ENCODE measurements at regions not wholly inside any gene's neighbourhood (a gene's known extent, or its start where the extent isn't known, plus 50 kb on each side); places are given as distances from the start of the nearest gene placed in this dataset.

DNA sequence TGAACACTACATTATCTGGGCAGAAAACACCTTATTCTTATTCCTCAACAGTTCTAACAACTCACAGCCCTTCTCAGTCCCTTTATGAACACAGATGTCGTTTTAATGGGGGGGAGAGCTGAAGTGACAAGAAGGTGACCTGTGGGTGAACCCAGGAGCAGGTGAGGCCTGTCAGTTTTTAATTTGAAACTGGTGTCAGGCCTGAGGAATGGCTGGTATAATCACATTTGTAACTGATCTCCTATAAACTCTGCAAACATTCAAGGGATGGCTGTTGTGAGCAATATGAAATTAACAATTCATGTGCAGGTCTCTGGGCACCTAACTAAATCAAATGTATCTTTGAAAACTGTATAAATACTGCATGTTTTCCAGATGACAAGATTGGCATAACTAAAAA lies 362.1 kb upstream of the NR5A2 start:
- in situ Hi-C loops (cut with HindIII; ENCODE audit: low sequenced_read_pairs): no loop called here
- TF ChIP-seq, protein P1, sequence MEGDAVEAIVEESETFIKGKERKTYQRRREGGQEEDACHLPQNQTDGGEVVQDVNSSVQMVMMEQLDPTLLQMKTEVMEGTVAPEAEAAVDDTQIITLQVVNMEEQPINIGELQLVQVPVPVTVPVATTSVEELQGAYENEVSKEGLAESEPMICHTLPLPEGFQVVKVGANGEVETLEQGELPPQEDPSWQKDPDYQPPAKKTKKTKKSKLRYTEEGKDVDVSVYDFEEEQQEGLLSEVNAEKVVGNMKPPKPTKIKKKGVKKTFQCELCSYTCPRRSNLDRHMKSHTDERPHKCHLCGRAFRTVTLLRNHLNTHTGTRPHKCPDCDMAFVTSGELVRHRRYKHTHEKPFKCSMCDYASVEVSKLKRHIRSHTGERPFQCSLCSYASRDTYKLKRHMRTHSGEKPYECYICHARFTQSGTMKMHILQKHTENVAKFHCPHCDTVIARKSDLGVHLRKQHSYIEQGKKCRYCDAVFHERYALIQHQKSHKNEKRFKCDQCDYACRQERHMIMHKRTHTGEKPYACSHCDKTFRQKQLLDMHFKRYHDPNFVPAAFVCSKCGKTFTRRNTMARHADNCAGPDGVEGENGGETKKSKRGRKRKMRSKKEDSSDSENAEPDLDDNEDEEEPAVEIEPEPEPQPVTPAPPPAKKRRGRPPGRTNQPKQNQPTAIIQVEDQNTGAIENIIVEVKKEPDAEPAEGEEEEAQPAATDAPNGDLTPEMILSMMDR (IDR thresholded peaks at IDR 0.05; ENCODE audit: low read depth, low read length, missing control alignments): no peak
- H3K4me3 ChIP-seq (ENCODE audit: low read depth, low read length): no peak overlapping the region
- DNase-seq (ENCODE audit: low read depth): no peak

DNA sequence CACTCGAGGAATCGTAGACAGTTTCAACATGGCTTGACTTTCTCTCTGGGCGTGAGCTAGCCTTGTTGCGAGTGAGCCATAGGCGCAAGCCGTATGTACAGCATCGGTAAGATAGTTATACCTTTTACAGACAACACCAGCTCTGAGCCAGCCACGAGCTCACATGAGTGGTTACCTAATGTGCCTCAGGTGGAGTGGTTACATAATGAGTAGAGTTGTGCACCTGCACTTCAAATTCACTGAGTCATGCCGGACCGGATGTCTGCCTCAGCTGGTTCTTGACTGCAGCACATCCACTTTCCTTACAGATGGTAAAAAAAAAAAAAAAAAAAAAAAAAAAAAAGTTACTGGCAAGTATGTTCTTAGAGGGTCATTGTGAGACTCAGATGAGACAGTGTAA lies 360.4 kb upstream of the NR5A2 start:
- TF ChIP-seq, protein P1 (IDR thresholded peaks at IDR 0.05; ENCODE audit: low read depth, low read length, missing control alignments): no peak
- no peak overlapping the region for H3K4me3 ChIP-seq (ENCODE audit: low read depth, low read length)
- in situ Hi-C loops (cut with HindIII; ENCODE audit: low sequenced_read_pairs): no loop called here
- DNase-seq (ENCODE audit: low read depth): no peak

DNA sequence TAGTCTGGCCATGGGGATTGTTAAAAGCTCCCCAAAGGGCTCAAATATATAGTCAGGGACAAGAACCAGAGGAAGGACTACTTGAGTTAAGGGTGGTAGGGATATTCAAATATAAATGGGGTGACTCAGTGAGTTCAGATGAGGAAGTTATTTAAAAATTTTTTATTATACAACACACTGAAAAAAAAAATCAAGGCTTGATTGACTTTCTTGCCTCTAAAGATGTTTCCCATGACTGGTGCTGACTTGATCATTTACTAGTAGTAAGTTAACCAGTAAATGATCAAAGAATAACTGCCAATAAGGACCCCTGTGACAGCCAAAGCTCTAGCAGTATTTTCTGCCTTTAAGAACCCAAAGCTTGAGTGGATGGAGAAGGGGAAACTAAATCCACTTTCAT lies 357.6 kb upstream of the NR5A2 start:
- TF ChIP-seq, protein P1 (IDR thresholded peaks at IDR 0.05; ENCODE audit: low read depth, low read length, missing control alignments): no peak
- H3K4me3 ChIP-seq (ENCODE audit: low read depth, low read length): no peak overlapping the region
- in situ Hi-C loops (cut with HindIII; ENCODE audit: low sequenced_read_pairs): no loop called here
- no peak for DNase-seq (ENCODE audit: low read depth)

DNA sequence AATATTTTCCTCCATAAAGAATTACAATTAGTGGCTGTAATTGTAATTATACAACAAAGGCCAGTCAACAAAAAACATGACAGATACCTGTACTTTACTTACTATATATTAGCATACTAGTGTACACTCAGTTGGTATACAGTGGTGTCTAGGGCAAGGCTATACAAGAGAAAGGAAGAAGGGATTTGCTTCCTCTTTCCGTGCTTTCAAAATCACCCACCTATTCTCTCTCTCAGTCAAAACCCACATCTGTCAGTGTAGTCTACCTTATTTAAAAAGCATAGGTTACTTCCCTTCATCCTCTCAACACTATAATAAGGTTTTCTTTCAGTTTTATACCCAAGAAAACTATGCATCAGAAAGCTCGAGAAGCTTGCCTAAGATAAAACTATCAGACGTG lies 355.8 kb upstream of the NR5A2 start:
- DNase-seq (ENCODE audit: low read depth): no peak
- H3K4me3 ChIP-seq (ENCODE audit: low read depth, low read length): no peak overlapping the region
- TF ChIP-seq, protein P1 (IDR thresholded peaks at IDR 0.05; ENCODE audit: low read depth, low read length, missing control alignments): no peak
- in situ Hi-C loops (cut with HindIII; ENCODE audit: low sequenced_read_pairs): no loop called here

DNA sequence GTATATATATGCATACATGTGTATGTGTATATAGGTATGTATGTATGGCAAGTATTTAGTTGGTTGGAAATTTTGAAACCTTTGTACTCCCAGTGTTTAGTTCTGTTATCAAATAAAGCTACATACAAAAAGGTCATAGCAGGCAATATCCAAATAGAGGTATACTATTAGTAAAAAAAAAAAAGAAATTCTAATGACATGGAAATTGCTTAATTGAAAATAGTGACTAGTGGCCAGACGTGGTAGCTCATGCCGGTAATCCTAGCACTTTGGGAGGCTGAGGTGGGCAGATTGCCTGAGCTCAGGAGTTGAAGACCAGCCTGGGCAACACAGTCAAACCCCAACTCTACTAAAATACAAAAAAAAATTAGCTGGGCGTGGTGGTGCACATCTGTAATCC lies 351.6 kb upstream of the NR5A2 start:
- in situ Hi-C loops (cut with HindIII; ENCODE audit: low sequenced_read_pairs): no loop called here
- no peak for DNase-seq (ENCODE audit: low read depth)
- H3K4me3 ChIP-seq (ENCODE audit: low read depth, low read length): no peak overlapping the region
- TF ChIP-seq, protein P1 (IDR thresholded peaks at IDR 0.05; ENCODE audit: low read depth, low read length, missing control alignments): no peak

DNA sequence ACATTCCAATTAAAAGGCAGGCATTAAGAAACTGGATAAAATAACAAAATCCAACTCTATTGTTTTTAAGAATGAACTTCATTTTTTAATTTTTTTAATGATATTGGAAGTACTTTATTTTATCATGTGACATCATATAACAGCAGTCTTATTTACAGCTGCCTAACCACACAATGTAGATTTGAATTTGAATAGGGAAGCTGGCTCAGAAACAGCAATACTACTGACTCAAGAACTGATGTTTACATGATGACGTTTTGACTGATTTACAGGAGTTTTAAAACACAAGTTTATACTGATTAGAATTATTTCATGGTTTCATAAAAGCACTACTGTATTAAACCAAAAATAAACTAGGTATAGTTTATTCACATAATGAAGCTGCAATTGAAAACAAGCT lies 348.7 kb upstream of the NR5A2 start:
- TF ChIP-seq, protein P1 (IDR thresholded peaks at IDR 0.05; ENCODE audit: low read depth, low read length, missing control alignments): no peak

DNA sequence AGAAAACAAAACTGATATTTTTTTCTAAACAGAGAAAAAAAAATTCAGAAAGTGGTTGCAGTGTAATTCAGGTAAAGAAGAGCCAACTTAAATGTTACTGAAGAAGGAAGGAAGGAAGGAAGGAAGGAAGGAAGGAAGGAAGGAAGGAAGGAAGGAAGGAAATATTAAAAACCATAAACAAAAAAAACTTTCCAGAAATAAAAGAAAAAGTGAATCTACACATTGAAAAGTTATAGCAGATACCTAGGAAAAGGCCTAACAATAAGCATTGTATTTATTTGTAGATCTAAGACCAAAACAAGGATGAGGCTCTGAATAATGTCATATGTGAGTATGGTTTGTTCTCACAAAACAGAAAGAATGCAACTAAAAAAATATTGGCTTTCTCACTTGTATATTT lies 345.4 kb upstream of the NR5A2 start:
- DNase-seq (ENCODE audit: low read depth): no peak
- in situ Hi-C loops (cut with HindIII; ENCODE audit: low sequenced_read_pairs): no loop called here
- TF ChIP-seq, protein P1 (IDR thresholded peaks at IDR 0.05; ENCODE audit: low read depth, low read length, missing control alignments): no peak
- H3K4me3 ChIP-seq (ENCODE audit: low read depth, low read length): no peak overlapping the region

More for the DNA sequence above, 348.7 kb upstream of the NR5A2 start:
- no peak for DNase-seq (ENCODE audit: low read depth)
- no peak overlapping the region for H3K4me3 ChIP-seq (ENCODE audit: low read depth, low read length)
- in situ Hi-C loops (cut with HindIII; ENCODE audit: low sequenced_read_pairs): no loop called here
